Right forelimb (tissue), 1 donor: ENCODE measurements at regions not wholly inside any gene's neighbourhood (a gene's known extent, or its start where the extent isn't known, plus 50 kb on each side); places are given as distances from the start of the nearest gene placed in this dataset.
A peak's percentile ranks its signal among the peaks of the same experiment; 100 is the strongest.

Experiments used
- DNase-seq: peaks from one replicate; pipeline ENCODE4 v3.0.0-alpha.2; 2018

DNA sequence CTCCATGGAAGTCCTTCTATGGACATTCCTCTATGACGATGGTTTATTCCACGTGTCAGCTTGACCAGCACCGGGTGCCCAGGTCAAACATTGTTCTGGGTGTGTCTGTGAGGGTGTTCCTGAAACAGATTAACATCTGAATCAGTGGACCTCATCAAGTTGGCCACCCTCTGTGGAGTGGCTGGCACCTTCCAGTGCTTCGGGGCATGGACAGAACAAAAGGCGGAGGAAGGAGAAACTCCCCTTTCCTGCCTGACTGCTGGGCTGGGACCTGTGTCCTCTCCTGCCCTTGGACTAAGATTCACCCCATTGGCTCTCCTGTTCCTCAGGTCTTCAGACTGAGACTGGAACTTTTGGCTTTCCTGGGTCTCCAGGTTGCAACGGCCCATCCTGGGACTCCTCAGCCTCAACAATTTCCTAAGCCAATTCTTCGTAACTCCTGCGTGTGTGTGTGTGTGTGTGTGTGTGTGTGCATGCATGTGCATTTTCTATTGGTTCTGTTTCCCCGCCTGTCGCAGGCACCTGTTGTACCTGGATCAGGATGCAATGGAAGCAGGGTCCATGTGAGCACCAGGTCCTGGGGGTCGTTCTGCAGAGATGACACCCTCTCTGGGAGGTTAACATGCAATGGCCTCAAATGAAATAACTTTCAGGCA lies 357.2 kb upstream of the SALL3 start:
- DNase-seq = no peak

- DNase-seq = no peak
These were observed 356.6 kb upstream of the SALL3 start for GRCh38 chr18:78622907-78623541.

DNA sequence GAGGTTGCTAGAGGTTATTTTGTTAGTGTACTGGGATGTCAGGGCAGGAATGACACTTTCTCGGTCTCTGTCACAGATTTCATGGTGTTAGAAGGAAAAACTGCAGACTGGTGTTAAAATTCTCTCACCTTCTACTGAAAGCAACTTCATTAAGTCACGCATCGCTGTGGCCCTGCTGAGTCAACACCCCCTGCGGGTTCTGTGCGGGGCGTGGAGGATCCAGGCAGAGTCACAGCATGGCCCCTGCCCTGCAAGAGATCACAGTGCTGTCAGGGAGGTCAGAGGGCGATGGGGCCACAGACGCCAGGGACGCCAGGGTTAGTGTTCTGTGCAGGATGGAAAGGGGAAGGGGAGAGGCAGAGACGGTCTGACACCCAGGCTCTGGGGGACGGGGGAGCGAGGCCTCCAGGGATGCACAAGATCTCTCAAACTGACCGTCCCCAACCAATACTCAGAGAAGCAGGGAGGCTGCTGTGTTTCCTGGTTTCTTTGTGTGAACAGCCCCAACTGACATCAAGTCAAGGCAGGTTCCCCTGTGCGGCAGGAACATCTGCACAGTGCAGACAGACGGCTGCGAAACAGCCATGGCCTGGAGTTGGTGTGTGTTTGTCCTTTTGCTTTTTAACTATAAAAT lies 354.9 kb upstream of the SALL3 start:
- no peak for DNase-seq

DNA sequence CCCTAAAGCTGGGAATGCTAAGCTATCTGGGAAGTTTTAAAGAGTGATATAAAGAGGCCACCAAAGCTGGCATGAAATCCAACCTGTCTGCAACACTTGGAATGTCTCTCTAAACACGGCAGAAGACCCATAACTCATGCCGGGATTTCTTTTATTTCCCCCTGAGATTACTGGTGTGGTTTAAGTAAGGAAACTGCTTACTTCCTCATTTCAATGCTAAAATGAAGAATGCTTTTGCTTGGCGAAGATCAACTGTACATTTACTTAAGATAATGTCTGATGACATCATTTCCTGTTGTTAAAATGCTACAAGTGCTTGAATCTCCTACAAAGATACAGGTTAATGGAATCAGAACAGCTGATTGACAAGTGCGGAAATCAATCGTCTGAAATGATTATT lies 353.8 kb upstream of the SALL3 start:
- DNase-seq = no peak

DNA sequence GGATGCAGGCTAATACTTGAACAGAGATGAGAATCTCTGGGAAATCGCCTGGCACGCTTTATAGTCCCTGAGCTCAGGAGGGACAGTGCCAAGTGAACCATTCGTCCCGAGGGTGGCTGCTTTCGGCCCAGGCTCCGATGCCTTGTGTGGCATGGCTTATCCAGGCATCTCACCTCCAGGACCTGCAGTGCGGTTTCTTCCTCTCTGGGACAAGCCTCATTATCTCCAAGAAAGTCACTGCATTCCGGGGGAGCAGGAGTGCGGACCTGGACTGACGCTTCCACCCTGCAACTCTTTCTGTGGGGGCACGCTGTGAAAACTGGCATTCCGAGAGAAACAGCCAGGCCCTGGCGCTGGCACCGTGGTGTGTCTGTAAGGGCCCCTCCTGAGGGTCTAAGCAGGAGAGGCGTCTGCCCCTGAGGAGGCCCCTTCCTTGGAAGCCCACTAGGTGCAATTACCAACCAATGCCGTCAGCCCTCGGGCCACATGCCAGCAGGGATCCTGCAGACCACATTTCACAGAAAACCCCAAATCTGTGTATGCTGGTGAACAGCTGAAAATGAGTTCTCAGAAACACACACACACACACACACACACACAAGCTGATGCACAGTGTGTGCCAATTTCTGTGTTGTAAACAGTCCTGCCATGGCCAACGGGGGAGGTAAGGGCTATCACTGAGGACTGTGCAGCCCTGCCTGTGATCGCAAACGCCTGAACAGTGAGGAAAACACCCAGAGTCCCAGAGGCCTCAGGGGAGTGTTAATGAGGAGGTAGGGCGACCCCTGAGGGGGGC lies 351.9 kb upstream of the SALL3 start:
- DNase-seq = no peak

- no peak for DNase-seq
These were observed 350.2 kb upstream of the SALL3 start for GRCh38 chr18:78629426-78629825.

GRCh38 chr18:78630356-78630755 lies 349.3 kb upstream of the SALL3 start:
- DNase-seq = no peak

DNA sequence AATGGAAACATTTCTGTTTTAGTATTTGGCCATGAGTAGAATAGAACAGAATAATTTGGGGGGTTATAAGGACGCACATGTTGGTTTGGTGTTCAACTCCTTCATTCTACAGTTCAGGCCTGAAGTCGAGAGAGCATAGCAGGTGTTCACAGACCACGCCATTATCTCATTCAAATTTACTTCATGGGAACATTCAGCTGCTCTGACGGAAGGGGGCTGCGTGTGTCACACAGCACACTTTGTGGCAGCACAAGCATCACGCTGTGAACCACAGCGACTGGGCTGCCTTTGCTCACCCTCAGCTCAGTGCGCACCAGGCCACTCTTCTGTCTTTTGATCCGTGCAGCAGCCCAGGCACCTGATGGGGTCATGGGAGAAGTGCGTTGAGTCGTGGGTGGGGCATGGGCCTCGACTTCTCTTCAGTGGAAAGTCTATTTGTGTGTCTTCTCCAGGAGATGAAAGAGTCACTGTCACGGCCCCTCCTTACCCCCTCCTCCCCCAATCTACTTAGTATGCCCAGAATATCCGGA lies 348.6 kb upstream of the SALL3 start:
- DNase-seq = peak; percentile 5

- DNase-seq = no peak
These were observed 347.5 kb upstream of the SALL3 start for GRCh38 chr18:78632111-78632541.

GRCh38 chr18:78634061-78634696 lies 345.4 kb upstream of the SALL3 start:
- DNase-seq = no peak

GRCh38 chr18:78635093-78635800 lies 344.4 kb upstream of the SALL3 start:
- no peak for DNase-seq

- no peak for DNase-seq
These were observed 343.4 kb upstream of the SALL3 start for GRCh38 chr18:78636260-78636659.

DNA sequence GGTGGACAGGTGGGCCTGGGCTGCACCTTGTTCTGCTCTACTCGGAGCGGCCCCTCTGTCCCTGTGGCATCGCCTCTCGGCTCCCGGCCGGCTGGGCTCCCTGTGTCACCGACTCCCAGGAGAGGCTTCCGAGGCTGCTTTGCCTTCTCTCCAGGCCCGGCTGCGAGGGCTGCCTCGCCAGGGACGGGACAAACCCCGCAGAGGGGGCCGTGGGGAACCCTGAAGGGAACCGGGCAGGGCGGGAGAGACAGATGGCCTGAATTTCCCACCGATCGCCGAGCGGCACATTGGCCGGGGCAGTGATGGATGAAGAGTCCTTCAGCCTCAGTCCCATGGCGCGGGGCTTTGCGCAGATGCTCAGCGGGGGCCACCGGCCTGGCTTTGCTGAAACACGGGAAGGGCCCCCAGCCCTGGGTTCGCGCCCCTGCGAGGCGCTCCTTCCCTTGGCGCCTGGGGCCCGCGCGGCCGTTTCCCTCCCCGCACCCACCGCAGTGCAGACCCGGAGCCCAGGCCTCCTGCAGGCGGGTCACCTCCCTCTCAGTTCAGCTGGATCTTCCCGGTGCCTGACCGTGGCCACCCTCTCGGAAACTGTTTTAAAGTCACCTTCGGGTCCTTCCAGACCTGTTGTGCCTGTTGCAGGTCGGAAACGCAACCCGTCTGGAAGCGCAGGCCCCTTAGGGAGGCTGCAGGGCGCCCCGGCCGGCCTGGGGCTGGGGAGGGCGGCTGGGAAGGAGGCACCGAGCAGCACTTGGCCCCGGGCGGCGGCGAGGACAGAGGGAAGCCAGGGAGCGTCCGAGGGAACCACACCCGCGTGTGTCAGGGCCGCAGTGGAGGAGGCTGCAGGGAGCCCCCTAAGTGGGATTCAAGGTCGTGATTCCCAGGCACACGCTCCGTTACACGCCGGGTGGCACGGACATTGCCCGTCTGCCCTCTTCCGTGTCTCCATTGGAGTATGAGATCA lies 341.9 kb upstream of the SALL3 start:
- no peak for DNase-seq

- no peak for DNase-seq
These were observed 340.3 kb upstream of the SALL3 start for GRCh38 chr18:78639006-78639950.

DNA sequence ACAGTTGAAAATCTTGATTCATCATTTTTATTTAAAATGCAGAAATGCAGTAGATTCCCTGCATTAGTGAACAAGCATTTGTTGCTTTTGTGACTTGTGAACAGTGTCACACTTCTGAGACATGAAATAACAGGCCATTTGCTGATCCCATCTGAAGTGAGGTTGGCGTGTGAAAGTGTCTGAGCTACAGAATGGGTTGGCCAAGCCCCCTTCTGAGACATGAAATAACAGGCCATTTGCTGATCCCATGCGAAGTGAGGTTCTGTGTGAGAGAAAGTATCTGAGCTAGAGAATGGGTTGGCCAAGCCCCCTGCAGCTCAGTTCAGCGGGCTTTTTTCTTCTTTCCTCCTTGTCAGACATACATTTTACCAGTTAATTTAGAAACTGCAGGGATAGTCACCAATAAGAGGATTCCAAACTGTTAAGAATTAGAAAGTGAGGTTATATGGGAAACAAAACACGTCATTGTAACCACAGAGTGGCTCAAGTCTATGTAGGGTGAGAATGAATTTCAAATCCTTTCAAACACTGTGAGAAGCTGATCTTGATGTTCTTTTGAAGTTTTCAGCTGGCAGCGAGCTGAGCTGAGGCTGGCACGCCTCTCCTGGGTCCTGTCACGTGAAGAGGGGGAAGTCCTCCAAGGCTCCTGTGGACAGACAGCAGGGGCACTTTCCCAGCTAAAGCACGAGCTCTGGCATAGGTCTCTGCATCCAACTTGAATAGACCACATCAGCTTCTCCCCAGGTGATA lies 339.2 kb upstream of the SALL3 start:
- DNase-seq = no peak

DNA sequence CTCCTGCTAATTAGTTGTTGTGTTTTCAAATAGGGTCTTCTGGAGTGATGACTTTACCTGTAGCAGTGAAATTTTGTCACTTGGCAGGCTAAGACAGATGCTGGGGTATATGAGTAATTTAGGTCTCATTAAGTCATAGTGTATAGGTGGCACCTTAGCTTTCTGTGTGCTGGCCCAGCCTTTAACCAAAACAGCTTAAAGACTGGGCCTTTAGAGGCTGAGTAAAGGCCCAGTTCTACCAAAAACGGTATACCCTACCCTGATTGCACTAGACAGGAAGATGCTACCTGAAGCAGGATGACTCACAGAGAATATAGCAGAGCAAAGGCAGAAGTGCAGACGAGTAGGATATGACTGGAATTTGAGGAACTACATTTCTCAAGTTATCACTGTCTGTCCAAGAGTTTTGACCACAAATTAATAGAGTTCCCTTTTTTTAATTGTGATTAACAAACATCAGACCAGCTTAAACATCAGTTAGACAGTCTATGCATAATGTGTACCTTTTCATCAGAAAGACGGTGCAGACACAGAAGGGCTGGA lies 337.9 kb upstream of the SALL3 start:
- no peak for DNase-seq

- DNase-seq = no peak
These were observed 337.2 kb upstream of the SALL3 start for GRCh38 chr18:78642296-78642951.

GRCh38 chr18:78643004-78643403 lies 336.6 kb upstream of the SALL3 start:
- DNase-seq = no peak
